ENCODE measurements at regions not wholly inside any gene's neighbourhood (a gene's known extent, or its start where the extent isn't known, plus 50 kb on each side); places are given as distances from the start of the nearest gene placed in this dataset.

DNA sequence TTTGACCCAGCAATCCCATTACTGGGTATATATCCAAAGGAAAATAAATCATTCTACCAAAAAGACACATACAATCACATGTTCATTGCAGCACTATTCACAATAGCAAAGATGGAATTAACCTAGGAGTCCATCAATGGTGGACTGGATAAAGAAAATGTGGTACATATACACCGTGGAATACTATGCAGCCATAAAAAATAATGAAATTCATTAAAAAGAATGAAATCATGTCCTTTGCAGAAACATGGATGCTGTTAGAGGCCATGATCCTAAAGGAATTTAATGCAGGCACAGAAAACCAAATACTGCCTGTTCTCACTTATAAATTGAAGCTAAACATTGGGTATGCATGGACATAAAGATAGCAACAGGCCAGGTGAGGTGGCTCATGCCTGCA is 61.9 kb upstream of the BMP6 start:
- no peaks in the 10 kb centered on the region for H3K4me1 ChIP-seq (ENCODE audit: control insufficient read depth in 1 of 2, insufficient read depth in 1 of 2, low read depth in 1 of 2, low read length in 1 of 2)
- H3K9me3 ChIP-seq = no peaks in the 10 kb centered on the region
- H3K27ac ChIP-seq = no peak overlapping the region
- peaks cover 19% of the 10 kb centered on the region for H3K27me3 ChIP-seq
- TF ChIP-seq, protein P1, sequence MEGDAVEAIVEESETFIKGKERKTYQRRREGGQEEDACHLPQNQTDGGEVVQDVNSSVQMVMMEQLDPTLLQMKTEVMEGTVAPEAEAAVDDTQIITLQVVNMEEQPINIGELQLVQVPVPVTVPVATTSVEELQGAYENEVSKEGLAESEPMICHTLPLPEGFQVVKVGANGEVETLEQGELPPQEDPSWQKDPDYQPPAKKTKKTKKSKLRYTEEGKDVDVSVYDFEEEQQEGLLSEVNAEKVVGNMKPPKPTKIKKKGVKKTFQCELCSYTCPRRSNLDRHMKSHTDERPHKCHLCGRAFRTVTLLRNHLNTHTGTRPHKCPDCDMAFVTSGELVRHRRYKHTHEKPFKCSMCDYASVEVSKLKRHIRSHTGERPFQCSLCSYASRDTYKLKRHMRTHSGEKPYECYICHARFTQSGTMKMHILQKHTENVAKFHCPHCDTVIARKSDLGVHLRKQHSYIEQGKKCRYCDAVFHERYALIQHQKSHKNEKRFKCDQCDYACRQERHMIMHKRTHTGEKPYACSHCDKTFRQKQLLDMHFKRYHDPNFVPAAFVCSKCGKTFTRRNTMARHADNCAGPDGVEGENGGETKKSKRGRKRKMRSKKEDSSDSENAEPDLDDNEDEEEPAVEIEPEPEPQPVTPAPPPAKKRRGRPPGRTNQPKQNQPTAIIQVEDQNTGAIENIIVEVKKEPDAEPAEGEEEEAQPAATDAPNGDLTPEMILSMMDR (IDR thresholded peaks at IDR 0.05) = no peak
- no peaks in the 10 kb centered on the region for H3K36me3 ChIP-seq
- no peak overlapping the region for H3K4me3 ChIP-seq (ENCODE audit: low read depth in 1 of 2, low read length in 1 of 2)

DNA sequence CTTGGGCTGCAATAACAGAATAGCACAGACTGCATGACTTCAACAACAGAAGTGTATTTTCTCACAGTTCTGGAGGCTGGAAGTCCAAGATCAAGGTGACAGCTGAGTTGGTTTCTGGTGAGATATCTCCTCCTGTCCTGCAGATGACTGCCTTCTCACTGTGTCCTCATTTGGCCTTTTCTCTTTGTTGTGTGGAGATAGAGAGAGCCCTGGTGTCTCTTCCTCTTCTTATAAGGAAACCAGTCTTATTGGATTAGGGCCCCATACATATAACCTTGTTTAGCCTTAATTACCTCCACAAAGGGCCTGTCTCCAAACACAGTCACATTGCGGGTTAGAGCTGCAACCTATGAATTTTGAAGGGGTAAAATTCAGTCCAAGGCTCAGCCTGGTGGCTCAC is 57.0 kb upstream of the BMP6 start:
- Histone ChIP-seq H3K27me3 (peaks cover 46% of the 10 kb centered on the region), H3K9me3 (no peaks in the 10 kb centered on the region), H3K27ac (no peak overlapping the region), H3K36me3 (no peaks in the 10 kb centered on the region), H3K4me1 (ENCODE audit: control insufficient read depth in 1 of 2, insufficient read depth in 1 of 2, low read depth in 1 of 2, low read length in 1 of 2) (peaks cover 0 to 6% of the 10 kb centered on the region in 2 experiments), H3K4me3 (ENCODE audit: low read depth in 1 of 2, low read length in 1 of 2) (no peak overlapping the region)
- TF ChIP-seq, protein P1 (IDR thresholded peaks at IDR 0.05) = no peak

DNA sequence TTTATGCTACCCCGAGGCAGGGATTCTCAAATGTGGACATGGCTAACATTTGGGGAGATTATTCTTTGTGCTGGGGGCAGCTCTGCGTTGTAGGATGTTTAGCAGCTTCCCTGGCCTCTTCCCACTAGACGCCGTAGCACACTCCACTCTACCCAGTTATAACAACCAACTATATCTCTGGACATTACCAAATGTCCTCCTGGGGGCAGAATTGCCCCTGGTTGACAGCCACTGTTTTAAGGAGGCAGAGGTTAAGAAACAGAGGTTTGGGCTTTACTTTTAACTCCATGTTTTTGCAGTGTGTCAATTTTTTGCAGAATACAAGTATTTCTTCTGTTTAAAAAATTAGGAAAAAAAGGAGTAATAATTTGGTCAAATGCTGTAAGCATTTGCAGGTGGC is 56.2 kb upstream of the BMP6 start:
- H3K27me3 ChIP-seq = peaks cover 53% of the 10 kb centered on the region
- H3K27ac ChIP-seq = no peak overlapping the region
- H3K36me3 ChIP-seq = no peaks in the 10 kb centered on the region
- no peaks in the 10 kb centered on the region for H3K9me3 ChIP-seq
- no peak overlapping the region for H3K4me3 ChIP-seq (ENCODE audit: low read depth in 1 of 2, low read length in 1 of 2)
- H3K4me1 ChIP-seq (ENCODE audit: control insufficient read depth in 1 of 2, insufficient read depth in 1 of 2, low read depth in 1 of 2, low read length in 1 of 2) = peaks cover 0 to 6% of the 10 kb centered on the region in 2 experiments
- TF ChIP-seq, protein P1 (IDR thresholded peaks at IDR 0.05) = no peak

DNA sequence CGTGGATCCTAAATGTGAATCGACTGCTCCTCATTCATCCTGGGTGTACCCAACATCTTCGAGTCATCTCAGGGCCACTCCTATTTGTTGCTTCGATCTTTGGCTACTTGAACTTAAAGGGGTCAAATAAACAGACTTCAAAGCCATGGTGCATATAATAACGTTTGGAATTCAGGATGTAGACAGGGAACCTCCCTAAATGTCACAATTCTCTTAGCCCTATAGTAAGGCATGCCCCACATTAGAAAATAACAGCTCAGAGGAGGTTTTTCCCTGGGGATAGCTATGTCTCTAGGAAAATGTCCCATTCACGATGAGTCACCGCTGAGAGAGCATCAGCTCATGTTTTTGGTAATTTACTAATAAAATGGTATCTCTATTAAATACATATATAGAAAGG is 54.8 kb upstream of the BMP6 start:
- TF ChIP-seq, protein P1 (IDR thresholded peaks at IDR 0.05) = no peak
- H3K27ac ChIP-seq = no peak overlapping the region

DNA sequence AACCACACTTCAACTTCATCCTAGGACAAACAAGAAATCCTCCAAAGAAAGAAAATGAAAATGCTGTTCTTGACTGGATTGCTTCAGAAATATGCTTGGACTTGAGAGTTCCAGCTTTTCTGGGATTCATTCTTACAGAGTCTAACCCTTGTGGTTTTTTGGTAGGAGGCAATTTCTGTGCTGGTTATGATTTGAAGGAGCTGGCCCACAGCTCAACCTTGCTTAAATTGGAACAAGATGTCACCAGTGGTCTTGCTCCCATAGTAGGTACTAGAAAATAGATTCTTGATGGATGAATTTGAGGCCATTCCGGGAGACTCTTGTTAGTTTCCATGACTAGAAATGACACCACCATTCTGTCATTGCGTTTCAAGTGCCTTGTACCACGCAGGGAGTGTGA is 54.3 kb upstream of the BMP6 start:
- H3K27ac ChIP-seq = no peak overlapping the region
- H3K36me3 ChIP-seq = no peaks in the 10 kb centered on the region
- TF ChIP-seq, protein P1 (IDR thresholded peaks at IDR 0.05) = no peak
- H3K4me1 ChIP-seq (ENCODE audit: control insufficient read depth in 1 of 2, insufficient read depth in 1 of 2, low read depth in 1 of 2, low read length in 1 of 2) = peaks cover 0 to 6% of the 10 kb centered on the region in 2 experiments
- H3K27me3 ChIP-seq = peaks cover 58% of the 10 kb centered on the region
- H3K4me3 ChIP-seq (ENCODE audit: low read depth in 1 of 2, low read length in 1 of 2) = no peak overlapping the region
- H3K9me3 ChIP-seq = no peaks in the 10 kb centered on the region

More for the DNA sequence above, 54.8 kb upstream of the BMP6 start:
- H3K27me3 ChIP-seq = peaks cover 58% of the 10 kb centered on the region
- H3K36me3 ChIP-seq = no peaks in the 10 kb centered on the region
- H3K4me3 ChIP-seq (ENCODE audit: low read depth in 1 of 2, low read length in 1 of 2) = no peak overlapping the region
- peaks cover 0 to 6% of the 10 kb centered on the region in 2 experiments for H3K4me1 ChIP-seq (ENCODE audit: control insufficient read depth in 1 of 2, insufficient read depth in 1 of 2, low read depth in 1 of 2, low read length in 1 of 2)
- no peaks in the 10 kb centered on the region for H3K9me3 ChIP-seq
